NCI-H748 (cell line): ENCODE measurements at regions not wholly inside any gene's neighbourhood (a gene's known extent, or its start where the extent isn't known, plus 50 kb on each side); places are given as distances from the start of the nearest gene placed in this dataset.
"Not testable (repeated sequence)": the region's sequence is repeated elsewhere in the genome, so short reads cannot be mapped to it uniquely, and the experiment has no call there.

Experiments
- DNase-seq: peaks from one replicate; lab custom pipeline; 2025; ENCODE audit not compliant: unreplicated experiment; lab: John Stamatoyannopoulos, UW

DNA sequence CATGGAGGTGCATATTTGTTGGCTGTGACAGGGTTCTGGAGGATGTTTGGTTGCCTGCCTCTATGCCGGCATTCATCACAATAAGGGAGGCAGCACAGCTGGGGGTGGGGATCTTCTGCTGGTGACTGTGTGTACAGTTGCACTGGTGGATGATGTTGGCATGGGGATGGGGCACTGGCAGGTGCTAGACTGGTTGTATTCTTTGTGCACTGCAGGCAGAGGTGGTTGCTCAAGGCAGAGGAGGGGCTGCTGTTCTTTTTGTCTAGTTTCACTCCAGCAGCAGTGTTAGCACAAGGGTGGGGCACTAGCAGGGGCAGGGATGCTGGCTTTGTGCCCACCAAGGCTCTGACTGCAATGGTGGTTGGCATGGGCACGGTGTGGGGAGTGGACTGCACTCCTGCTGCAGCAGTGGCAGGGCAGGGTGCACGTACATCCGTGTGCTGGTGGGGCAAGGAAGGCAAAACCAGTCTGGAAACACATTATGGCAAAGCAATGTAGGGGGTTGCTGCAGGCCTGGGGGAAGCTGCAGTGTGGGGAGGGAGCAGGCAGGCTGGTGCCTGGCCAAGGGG, 69.3 kb downstream of the ISOC1 start:
- peak; percentile 36 for DNase-seq

DNA sequence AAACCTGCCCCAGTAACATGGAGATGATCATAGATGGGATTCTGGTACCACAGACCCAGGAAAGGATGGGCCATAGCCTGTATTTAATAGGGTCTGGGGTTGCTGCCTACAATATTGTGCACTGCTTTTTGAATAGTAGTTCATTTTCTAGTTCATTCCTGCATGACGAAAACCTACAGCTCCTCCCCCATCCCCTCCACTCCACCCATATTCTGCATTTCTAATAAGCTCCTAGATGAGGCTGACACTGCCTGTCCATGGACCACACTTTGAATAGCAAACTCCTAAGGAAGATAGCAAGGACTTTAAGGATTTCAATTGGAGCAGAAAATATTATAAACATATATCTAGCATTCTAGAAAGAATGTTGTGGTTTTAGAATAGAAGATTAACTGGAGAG, 75.5 kb downstream of the ISOC1 start:
- no peak for DNase-seq

- DNase-seq, result no peak
Measured at GRCh38 chr5:129171194-129171944, 76.8 kb downstream of the ISOC1 start.

GRCh38 chr5:129172580-129172979, 78.0 kb downstream of the ISOC1 start:
- no peak for DNase-seq

GRCh38 chr5:129173771-129174170, 79.2 kb downstream of the ISOC1 start:
- DNase-seq, result no peak

- no peak for DNase-seq
Measured at GRCh38 chr5:129174480-129174879, 79.9 kb downstream of the ISOC1 start.

DNA sequence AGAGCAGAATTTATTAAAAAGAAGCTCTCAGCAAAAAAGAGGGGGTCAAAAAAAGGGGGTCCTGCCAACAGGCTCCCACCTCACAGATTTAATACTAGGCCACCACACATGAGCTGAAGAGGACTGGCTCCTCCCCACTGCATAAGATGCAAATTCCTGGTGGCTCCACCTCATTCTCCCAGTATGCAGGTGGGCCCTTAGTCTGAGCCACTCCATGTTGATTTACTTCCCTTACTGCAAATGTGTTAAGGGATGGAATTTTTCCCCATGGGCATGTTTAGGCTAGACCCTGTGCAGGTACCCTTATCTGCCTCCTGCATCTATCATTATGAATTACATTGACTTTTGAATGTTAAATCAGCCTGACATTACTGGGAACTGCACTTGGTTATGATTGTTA, 82.9 kb downstream of the ISOC1 start:
- DNase-seq, result no peak

GRCh38 chr5:129199308-129199707, 104.8 kb downstream of the ISOC1 start:
- DNase-seq, result no peak

DNA sequence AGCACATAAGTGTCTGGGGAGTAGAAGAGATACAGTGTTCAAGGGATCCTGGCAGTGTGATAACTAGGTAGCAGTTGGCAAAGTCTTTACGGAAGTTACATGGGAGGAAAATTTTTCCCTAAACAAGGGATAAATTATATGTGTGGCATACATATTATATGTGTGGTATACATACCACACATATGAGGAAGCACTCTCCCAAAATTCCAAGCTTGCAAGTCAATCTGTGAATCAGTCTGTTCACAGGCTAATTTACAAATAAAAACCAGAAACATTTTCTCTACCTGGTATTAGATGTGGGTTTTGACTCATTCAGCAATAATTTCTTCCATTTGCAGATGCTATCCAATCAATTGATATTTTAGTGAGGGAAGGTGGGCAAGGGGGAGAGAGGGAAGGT, 110.0 kb downstream of the ISOC1 start:
- no peak for DNase-seq

- DNase-seq, result no peak
Measured at GRCh38 chr5:129216001-129216400, 121.5 kb downstream of the ISOC1 start.

GRCh38 chr5:129217179-129217578, 122.6 kb downstream of the ISOC1 start:
- DNase-seq, result no peak

DNA sequence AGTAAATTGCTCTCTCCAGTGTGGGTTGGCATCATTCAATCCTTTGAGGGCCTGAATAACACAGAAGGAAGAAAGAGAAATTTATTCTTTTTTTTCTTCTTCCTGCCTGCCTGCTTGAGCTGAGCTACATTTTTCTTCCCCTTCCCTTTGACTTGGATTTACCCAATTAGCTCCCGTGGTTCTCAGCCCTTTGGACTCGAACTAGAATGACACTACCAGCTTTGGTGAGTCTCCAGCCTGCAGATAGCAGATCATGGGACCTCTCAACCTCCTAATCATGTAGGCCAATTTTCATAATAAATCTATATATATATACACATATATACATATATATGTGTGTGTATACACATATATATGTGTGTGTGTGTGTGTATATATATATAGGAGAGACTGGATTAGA, 128.6 kb downstream of the ISOC1 start:
- DNase-seq, result no peak

GRCh38 chr5:129228577-129228976, 134.0 kb downstream of the ISOC1 start:
- DNase-seq, result no peak

DNA sequence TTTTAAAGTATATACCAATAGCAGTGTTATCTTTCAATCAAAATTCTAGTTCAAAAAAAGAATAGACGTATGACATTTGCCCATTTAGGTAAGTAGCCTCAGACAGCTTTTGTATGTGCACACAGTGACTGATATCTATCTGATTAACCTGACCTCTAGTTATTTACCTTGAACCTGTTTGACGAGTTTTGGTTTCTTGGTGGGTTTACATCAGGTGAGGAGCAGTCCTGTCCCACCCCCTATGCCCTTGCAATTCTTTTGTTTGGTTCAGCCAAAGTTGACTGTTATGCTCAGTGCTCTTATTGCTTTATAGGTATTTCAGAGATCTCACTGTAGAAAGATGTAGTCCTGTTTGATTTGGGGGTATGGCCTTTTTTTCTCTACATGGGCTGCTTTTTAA, 147.2 kb downstream of the ISOC1 start:
- peak; percentile 61 for DNase-seq

DNA sequence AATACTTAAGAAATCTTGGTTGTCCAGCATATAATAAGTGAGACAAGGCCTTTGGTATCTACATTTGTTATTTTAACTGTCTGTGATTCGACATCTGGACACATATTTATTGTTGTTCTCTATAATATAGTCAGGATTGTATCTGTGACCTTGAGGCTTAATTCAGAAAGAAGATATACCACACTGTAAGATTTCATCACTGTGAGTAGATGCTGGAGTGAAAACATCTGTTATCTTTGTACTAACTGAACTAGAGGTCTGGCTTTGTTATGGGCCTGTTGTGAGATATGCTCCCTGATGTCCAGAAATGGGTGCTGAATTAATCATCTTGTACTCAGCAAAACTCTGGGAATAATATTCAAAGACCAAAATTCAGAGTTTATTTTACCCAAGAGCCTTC, 148.5 kb downstream of the ISOC1 start:
- DNase-seq, result no peak

GRCh38 chr5:129244478-129244877, 149.9 kb downstream of the ISOC1 start:
- no peak for DNase-seq

DNA sequence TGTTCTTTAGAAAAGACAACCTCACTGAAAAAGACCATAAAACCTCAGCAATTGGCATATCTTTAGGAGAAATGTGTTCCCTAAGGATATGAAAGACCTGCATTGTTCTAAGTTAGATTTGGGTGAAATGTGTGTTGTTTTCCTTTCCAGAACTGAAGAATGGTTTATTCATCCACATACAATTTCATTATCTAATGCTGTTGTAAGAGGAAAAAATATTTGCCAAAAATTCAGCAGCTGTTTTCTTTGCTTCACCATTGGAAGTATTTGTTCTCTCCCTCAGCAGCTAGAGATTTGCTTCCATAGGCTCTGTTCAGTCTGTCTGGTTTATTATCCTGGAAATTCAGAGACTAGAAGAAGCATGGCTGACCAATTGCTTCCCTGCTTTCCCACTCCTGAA, 150.9 kb downstream of the ISOC1 start:
- DNase-seq, result no peak

DNA sequence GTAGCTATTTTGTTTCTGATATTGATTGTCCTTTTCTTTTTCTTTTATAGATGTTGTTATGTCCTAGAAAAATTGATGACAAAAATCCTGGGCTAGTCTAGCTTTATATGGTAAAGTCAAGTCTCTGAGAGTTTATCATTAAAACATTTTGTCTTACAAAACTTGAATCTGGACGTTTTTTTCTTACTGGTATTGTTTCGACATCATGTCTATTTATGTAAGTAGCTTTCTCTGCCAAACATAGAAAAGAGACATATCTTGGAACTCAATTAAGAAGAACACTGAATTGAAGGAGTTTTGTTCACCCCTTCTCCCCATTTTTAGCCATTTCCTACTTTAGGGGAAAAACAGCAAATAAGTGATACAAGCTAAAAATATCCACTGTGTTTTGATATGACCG, 151.5 kb downstream of the ISOC1 start:
- DNase-seq, result no peak

GRCh38 chr5:129249886-129250285, 155.3 kb downstream of the ISOC1 start:
- no peak for DNase-seq

- DNase-seq, result no peak
Measured at GRCh38 chr5:129271308-129271707, 176.8 kb downstream of the ISOC1 start.

- DNase-seq, result no peak
Measured at GRCh38 chr5:129284010-129284409, 176.1 kb upstream of the ADAMTS19 start.

GRCh38 chr5:129294216-129294615, 165.9 kb upstream of the ADAMTS19 start:
- not testable (repeated sequence) for DNase-seq

GRCh38 chr5:129306725-129307124, 153.4 kb upstream of the ADAMTS19 start:
- no peak for DNase-seq
